ENCODE measurements at regions not wholly inside any gene's neighbourhood (a gene's known extent, or its start where the extent isn't known, plus 50 kb on each side); places are given as distances from the start of the nearest gene placed in this dataset.
"Not testable (repeated sequence)": the region's sequence is repeated elsewhere in the genome, so short reads cannot be mapped to it uniquely, and the experiment has no call there.

DNA sequence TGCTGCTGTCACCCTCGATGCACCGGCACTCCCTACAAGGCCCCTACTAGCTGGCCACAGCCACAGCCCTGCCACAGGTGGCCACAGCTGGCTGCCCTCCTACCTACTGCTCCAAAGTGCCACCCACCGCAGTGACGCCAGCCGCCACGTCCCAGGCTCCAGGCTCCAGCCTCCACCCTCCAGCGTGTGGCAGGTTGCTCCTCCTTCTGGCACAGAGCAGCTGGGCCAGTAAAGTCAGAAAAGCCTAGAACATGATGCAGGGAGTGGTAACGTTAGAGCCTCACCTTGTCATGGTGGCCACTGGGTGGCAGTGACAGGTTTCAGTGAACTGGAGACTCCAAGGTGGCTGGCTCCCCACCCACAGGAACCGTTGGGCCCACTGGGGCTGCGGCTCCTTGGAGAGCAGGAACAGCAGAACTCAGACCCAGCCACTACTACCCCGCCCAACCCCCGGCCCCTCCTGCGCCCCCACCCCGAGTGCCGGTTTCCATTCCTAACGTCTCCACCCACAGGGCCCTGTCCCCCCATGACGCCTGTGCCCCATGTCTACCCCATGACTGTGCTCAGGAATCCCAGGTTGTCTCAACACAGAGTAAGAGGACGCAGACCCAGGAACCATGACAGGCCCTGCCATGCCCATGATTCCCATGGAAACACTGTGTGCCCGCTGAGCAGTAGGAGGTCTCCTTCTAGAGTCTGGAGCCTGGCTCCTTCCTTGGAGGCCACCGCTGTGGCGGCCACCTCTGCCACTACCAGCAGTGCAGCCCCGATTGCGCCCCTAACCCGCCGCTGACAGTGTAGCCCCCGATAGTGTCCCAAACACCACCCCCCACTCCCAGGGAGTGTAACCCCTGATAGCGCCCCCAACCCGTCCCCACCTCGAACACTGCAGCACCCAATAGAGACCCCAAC, 52.3 kb upstream of the ZNF33B start:
- H3K4me1 Mint-ChIP-seq (ENCODE audit: low read depth), result no peaks in the 10 kb centered on the region
- no peaks in the 10 kb centered on the region for H3K27me3 Mint-ChIP-seq (ENCODE audit: low read depth)
- H3K27ac Mint-ChIP-seq, result no peak overlapping the region
- H3K36me3 Mint-ChIP-seq (ENCODE audit: insufficient read depth in 2 of 2), result no peaks in the 10 kb centered on the region
- no peak for DNase-seq
- H3K9me3 Mint-ChIP-seq, result no peaks in the 10 kb centered on the region
- H3K4me3 Mint-ChIP-seq, result no peak overlapping the region
- ATAC-seq (replicated peaks in 1 of 2), result no peak

- Mint-ChIP-seq H3K4me3 (no peak overlapping the region), H3K27me3 (ENCODE audit: low read depth) (no peaks in the 10 kb centered on the region), H3K4me1 (ENCODE audit: low read depth) (no peaks in the 10 kb centered on the region), H3K27ac (no peak overlapping the region), H3K36me3 (ENCODE audit: insufficient read depth in 2 of 2) (no peaks in the 10 kb centered on the region), H3K9me3 (no peaks in the 10 kb centered on the region)
- no peak for DNase-seq
- ATAC-seq (replicated peaks in 1 of 2), result no peak
Measured at GRCh38 chr10:42691361-42692120, 53.2 kb upstream of the ZNF33B start.

DNA sequence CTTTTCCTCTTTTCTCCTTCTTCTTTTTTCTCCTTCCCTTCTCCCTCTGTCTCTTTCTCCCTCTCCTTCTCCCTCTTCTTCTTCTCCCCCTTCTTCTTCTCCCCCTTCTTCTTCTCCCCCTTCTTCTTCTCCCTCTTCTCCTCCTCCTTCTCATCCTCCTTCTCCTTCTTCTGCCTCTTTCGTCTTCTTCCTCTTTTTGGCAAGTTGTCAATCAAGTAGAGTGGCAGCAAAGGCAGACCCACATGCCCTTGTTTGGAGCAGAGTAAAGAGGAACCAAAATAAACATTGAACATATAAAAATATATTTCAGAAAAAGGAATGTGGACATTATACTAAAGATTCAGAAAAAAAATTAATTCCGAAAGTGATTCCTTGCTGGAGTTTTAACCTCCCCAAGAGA, 59.6 kb upstream of the ZNF33B start:
- Mint-ChIP-seq H3K27ac (no peak overlapping the region), H3K27me3 (ENCODE audit: low read depth) (peaks cover 16% of the 10 kb centered on the region), H3K4me3 (no peak overlapping the region), H3K9me3 (peaks cover 0 to 6% of the 10 kb centered on the region in 2 donors), H3K36me3 (ENCODE audit: insufficient read depth in 2 of 2) (no peaks in the 10 kb centered on the region), H3K4me1 (ENCODE audit: low read depth) (no peaks in the 10 kb centered on the region)
- ATAC-seq (replicated peaks in 1 of 2) (no peak), DNase-seq (no peak)

DNA sequence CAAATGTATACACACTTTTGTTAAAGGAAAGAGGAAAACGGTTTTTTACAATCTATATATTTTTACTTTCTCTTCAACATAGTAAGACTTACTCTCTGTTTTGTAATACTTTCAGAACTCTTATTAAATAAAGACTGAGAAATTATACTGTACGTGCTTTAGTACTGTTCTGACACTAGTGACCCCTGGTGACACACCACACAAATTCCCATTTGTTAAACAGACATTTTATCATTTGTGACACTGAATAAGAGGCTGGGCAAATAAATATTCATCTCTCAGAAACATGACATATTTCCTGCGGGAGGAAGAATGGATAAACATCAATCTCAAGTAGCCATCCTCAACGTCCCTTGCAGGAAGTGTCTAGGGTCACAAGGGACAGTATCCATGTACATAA, 68.9 kb upstream of the ZNF33B start:
- Mint-ChIP-seq H3K4me3 (no peak overlapping the region), H3K9me3 (no peaks in the 10 kb centered on the region), H3K27ac (no peak overlapping the region), H3K36me3 (ENCODE audit: insufficient read depth in 2 of 2) (no peaks in the 10 kb centered on the region), H3K27me3 (ENCODE audit: low read depth) (peaks cover 7% of the 10 kb centered on the region), H3K4me1 (ENCODE audit: low read depth) (no peaks in the 10 kb centered on the region)
- no peak for ATAC-seq (replicated peaks in 1 of 2)
- no peak for DNase-seq

DNA sequence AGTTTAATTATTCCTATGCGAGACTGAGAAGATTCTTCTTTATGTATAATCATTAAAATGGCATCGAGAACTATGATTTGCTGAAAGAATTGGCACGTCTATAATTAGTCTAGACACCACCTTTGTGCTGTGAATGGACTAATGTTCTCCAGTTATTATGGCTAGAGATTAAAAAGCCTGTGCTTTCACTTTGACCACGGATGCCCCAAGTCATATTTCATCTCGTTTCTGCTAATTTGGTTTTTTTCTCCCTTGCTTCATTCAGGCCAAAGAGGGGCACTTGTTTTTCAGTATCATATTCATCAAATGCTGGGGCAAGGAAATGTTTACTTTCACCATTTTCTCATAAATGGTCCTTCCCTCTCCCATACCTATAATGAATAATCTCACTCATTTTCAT, 63.3 kb upstream of the BMS1 start:
- not testable (repeated sequence) for H3K4me1 Mint-ChIP-seq (ENCODE audit: low read depth); H3K27me3 Mint-ChIP-seq (ENCODE audit: low read depth); H3K36me3 Mint-ChIP-seq (ENCODE audit: insufficient read depth in 2 of 2); ATAC-seq (replicated peaks in 1 of 2); H3K4me3 Mint-ChIP-seq; H3K9me3 Mint-ChIP-seq; H3K27ac Mint-ChIP-seq; DNase-seq

- H3K9me3 Mint-ChIP-seq, result no peaks in the 10 kb centered on the region
- H3K36me3 Mint-ChIP-seq (ENCODE audit: insufficient read depth in 2 of 2), result no peaks in the 10 kb centered on the region
- H3K27ac Mint-ChIP-seq, result no peak overlapping the region
- H3K27me3 Mint-ChIP-seq (ENCODE audit: low read depth), result peaks cover 8% of the 10 kb centered on the region
- H3K4me3 Mint-ChIP-seq, result no peak overlapping the region
- ATAC-seq (replicated peaks in 1 of 2) (no peak), DNase-seq (no peak)
- H3K4me1 Mint-ChIP-seq (ENCODE audit: low read depth), result no peaks in the 10 kb centered on the region
Measured at GRCh38 chr10:42722575-42722974, 60.0 kb upstream of the BMS1 start.

DNA sequence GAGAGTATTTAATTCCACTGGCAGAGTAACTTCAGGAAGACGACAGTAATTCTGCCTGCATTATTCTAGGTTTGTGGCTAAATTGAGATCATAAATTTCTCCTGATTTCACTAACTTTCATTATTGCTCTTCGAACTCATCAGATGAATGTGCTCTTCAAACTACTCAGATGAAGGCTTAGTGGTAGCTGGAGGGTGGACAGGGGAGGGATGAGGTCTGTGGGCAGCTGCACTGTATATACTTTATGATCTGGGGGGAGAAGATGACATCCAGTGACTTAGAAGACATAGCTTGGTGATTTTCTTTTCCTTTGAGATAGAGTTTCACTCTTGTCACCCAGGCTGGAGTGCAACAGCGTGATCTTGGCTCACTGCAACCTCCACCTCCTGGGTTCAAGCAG, 59.0 kb upstream of the BMS1 start:
- not testable (repeated sequence) for H3K9me3 Mint-ChIP-seq; H3K27ac Mint-ChIP-seq; H3K4me1 Mint-ChIP-seq (ENCODE audit: low read depth); H3K36me3 Mint-ChIP-seq (ENCODE audit: insufficient read depth in 2 of 2); H3K4me3 Mint-ChIP-seq; H3K27me3 Mint-ChIP-seq (ENCODE audit: low read depth)
- ATAC-seq (replicated peaks in 1 of 2), result peak in 1 of 2 donors; percentile 94
- peak in 1 of 2 donors; percentile 2 for DNase-seq

DNA sequence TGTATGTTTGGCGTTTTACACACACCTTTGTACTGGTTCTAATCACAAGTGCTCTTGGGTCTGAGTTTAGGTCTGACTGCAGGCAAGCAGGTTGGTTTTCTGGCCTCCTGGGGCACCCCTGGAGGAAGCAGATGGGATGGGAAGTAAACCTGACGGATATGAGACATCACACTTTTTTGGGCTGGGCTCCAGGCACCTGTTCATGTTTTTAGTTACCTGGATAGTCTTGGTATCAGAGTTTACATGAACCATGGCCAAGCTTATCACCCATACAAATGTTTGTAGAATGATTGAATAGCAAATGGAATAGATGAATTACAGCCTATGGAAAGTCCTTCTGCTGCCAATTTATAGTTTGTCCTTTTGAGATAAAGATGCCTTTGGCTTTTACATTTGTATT, 57.9 kb upstream of the BMS1 start:
- H3K9me3 Mint-ChIP-seq; H3K4me1 Mint-ChIP-seq (ENCODE audit: low read depth); H3K4me3 Mint-ChIP-seq; H3K27me3 Mint-ChIP-seq (ENCODE audit: low read depth); H3K27ac Mint-ChIP-seq; ATAC-seq (replicated peaks in 1 of 2); DNase-seq; H3K36me3 Mint-ChIP-seq (ENCODE audit: insufficient read depth in 2 of 2): not testable (repeated sequence)

- H3K9me3 Mint-ChIP-seq, result no peaks in the 10 kb centered on the region
- no peak overlapping the region for H3K4me3 Mint-ChIP-seq
- no peaks in the 10 kb centered on the region for H3K36me3 Mint-ChIP-seq (ENCODE audit: insufficient read depth in 2 of 2)
Measured at GRCh38 chr10:42732266-42732665, 50.3 kb upstream of the BMS1 start.

More at GRCh38 chr10:42732266-42732665, 50.3 kb upstream of the BMS1 start:
- ATAC-seq (replicated peaks in 1 of 2) (no peak), DNase-seq (no peak)
- Mint-ChIP-seq H3K27ac (no peak overlapping the region), H3K4me1 (ENCODE audit: low read depth) (no peaks in the 10 kb centered on the region), H3K27me3 (ENCODE audit: low read depth) (peaks cover 8% of the 10 kb centered on the region)

All from activated T-cell treated with anti-CD3 and anti-CD28 coated beads, Interleukin-2, amount 50 U/mL, for 72 hours (primary cell).